Limb (tissue), 2 donors: ENCODE measurements at regions not wholly inside any gene's neighbourhood (a gene's known extent, or its start where the extent isn't known, plus 50 kb on each side); places are given as distances from the start of the nearest gene placed in this dataset.

Source experiments
- DNase-seq, 2 donors: peaks; one replicate each; pipeline ENCODE4 v3.0.0-alpha.2; 2016; ENCODE audit errors: extremely low spot score in 2 of 2

GRCh38 chr5:172569861-172570558 lies 71.1 kb upstream of the NEURL1B start:
- DNase-seq, result no peak

DNA sequence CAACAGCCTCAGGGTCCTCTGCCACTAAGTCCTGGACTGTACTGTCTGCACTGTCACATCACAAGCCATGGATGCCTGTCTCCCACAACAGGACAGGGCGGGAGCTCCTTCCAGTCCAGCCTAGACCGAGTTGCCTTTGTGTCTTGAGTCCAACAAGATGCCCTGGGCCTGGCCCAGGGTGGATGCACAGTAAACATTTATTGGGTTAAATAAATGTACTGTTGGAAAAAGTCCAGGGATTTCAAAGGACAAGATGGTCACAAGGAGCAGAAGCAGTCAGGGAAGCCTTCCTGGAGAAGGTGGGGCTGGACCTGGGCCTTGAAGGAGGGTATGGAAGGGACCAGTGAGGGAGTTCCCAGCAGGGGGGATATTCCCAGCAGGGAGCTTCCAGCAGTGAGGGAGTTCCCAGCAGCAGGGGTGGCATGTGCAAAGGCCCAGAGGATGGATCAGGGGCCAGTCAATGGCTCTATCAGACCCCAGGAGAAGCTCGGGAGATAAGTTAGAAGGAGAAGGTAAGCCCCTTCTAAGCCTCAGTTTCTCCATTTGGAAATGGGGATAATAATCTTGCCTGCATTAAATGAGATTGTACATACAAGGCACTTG lies 72.7 kb upstream of the NEURL1B start:
- no peak for DNase-seq

DNA sequence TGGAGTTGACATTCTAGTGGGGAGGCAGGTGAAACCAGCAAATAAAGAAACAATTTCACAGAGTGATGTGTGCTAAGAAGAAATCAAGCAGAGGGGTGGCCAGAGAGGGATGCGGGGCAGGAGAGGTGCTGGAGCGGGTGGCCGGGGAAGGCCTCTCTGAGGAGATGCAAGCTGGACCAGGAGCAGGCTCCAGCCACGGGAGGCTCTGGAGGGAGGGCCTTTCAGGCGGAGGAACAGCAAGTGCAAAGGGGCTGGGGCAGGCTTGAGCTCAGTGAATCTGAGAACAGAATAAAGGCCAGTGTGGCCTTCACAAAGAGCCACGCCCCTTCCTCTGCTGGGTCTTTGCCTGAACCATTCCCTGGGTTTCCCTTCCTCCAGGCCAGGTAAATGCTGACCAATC lies 73.2 kb upstream of the NEURL1B start:
- no peak for DNase-seq

DNA sequence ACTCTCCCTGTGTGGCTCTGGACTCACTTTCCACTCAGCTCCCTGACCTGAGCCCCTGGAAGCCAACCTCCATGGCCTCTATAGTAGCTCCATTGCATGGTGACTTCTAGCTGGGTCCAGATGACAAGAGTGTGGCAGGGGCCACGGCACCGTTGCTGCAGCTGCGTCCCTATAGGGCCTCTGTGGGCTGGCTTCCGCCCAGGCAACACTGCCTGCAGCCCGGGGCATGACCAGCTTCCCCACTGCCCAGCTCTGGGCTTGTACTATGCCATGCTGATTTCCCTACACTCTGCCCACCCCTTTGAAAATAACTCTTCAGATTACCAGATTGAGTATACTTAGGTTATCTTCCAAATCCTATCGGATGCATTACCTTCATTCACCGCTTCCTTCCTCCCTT lies 73.8 kb upstream of the NEURL1B start:
- DNase-seq, result no peak

DNA sequence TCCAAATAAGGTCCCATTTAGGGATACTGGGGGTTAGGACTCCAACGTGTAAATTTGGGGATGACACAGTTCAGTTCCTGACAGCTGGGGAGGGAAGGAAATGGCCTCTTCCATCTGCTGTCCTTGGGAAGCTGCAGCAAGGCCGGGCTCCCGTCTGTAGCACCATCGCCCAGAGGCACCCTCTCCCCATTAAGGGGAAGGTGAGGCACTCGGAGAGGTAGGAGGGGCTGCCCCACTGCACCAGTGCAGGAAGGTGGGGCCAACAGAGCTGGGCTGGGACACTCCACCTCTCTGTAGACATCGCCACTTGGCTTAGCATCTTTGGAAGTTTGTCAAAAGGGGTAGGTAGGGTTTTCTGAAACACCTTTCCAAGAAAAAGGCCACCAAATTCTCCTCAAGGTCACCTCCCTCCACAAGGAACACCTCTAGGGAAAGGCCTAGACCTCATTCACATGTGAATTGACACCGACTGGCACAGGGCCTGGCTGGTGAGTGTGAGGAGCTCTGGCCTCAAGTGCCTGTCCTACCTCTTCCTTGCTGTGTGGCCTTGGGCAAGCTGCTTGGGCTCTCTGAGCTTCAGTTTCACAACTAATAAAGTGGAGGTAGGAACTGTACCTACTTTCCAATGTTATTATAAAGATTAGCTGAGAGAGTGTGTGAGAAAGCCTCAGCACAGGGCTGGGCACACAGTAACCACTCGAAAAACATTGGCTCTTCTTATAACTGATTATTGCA lies 75.0 kb upstream of the NEURL1B start:
- DNase-seq, result no peak

DNA sequence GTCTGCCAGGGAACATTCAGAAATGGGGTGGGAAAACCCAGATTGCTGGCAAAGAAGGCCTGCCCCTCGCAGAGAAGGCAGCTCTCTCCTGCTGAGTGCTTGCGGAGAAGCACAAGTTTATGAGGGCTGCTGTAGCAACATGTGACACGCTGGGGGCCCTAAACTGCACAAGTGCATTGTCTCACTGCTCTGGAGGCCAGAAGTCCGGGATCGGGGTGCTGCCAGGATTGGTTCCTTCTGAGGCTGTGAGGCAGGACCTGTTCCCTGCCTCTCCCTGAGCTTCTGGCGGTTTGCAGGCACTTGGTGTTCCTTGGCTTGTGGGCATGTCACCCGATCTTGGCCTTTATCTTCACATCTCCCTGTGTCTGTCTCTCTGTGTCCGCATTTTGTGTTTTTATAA lies 75.6 kb upstream of the NEURL1B start:
- no peak for DNase-seq

- DNase-seq, result no peak
Observed at GRCh38 chr5:172564883-172565282, 76.2 kb upstream of the NEURL1B start.

DNA sequence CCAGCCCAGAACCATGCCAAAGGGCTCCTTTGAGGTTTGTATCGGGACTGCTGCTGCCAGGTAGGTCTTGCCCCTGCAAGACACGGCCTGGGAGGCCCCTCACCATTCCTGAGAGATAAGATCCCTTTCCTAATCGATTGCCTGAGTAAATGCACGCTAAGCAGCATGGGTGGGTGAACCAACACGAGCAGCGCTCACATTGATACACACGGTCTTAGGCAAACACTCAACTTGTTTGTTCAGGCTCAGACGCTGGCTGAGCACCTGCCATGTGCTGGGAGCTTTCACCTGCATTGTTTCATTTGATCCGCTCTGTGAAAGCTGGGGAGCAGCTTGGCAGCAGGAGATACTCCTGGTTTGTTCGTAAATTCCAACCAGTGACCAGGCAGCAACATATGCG lies 76.9 kb upstream of the NEURL1B start:
- DNase-seq, result no peak

- DNase-seq, result no peak
Observed at GRCh38 chr5:172562443-172562842, 78.6 kb upstream of the NEURL1B start.

DNA sequence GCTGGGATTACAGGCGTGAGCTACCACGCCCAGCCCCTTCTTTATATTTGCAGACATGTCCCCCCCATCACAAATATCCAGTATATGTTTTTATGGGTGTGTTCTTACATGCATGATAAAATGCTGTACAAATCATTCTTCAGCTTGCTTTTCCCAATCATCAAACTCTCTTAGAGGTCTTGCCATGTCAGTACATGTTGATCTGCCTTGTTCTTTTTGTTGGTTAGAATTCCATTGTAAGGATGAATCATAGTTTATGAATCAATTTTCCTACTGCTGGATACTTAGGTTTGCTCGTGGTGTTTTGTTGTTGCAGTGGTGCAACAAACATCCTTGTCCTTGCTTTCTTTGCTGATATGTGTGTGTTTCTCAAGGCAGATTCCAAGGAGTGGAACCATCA lies 79.9 kb upstream of the NEURL1B start:
- DNase-seq, result no peak

DNA sequence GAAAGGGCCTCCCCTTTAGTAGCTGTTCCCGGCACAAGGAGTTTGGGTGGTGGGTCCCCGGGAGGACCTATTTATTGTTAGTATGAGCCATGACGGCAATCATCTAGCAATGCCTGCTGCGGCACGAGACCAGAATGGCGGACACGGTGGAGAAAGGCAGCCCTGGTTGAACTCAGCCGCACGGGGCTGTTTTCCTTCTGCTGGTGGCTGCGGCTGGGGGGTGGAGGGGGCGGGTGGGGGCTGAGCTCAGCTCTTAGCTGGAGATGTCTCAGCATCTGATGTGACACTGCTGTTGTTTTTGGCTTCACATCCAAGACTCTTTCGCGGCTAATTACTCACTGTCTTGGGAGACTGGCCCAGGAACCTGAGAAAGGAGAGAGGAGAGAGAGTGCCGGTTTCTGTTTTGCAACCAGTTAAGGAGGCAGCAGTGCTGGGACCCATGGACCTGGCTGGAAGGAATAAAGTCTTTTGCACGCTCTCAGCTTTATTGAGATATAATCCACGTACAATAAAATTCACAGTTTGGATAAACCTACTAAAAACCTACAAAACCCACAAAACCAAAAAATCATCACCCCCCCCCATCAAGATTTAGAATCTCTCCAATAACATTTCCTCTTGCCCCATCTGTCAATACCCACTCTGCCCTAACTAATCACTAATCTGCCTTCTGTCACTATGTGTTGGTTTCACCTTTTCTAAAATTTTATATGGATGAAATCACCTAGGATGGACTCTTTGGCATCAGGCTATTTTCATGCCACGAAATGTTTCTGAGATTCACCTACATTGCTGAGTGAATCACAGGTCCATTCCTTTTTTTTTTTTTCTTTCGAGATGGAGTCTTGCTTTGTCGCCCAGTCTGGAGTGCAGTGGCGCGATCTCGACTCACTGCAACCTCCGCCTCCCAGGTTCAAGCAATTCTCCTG lies 81.8 kb upstream of the NEURL1B start:
- peak; percentile 38 to 72 for DNase-seq

- no peak for DNase-seq
Observed at GRCh38 chr5:172558076-172558976, 82.7 kb upstream of the NEURL1B start.

DNA sequence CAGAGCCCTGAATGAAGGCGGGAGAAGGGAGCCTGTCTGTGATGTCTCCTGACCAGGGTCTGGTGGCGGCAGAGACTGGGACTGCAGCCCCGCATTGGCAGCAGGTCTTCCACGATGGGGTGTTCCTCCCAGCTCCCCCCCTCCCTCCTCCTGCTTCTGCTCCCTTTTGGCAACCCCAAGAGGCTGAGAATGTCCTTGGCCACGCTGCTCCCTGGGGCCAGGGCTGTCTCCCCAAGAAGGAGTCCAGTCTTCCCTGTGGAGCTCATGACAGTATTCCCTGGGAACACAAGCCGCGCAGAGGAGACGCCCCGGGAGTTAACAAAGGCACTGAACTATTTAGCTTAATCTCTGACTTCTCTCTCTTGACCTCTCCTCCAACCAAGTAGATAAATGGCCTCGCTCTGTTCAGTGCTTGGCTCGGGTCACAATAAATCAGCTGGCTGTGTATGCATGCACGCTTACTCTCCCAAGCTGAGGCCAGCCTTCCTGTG lies 84.0 kb upstream of the NEURL1B start:
- DNase-seq, result no peak

- no peak for DNase-seq
Observed at GRCh38 chr5:172556262-172556661, 84.8 kb upstream of the NEURL1B start.

DNA sequence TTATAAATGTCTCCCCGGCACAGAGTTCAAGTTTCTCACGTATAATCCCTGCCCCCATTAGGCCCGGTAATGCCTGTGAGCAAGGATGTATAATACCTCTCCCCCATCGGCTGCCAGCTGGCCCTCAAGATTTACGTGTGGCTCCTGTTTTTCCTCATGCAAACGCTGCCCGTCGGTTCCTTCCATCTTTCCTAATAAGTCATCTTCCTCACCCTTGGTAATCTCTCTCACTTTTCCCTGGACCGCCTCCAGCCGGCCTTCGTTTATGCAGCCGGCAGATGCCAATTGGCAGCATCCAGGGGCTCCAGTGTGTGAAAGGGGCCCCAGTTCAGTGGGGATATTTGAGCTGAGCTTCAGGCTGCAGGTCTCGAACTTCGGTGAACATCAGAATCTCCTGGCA lies 86.5 kb upstream of the NEURL1B start:
- no peak for DNase-seq

DNA sequence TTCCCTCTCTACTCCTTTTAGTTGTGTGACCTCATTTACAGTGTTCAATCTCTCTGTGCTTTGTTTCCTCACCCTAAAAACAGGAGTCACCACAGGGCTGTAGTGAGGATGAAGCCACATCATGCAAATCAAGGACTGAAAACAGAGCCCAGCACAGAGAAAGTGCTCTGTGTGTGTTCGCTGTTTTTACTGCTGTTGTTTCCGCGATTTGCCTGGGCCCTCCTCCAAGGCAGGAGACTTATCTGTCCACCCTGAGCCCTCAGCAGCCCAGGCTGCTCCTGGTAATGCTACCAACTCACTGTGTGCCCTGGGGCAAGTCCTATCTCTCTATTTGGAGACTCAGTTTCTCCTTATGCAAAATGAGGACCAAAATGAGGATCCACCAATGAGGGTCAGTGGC lies 87.2 kb upstream of the NEURL1B start:
- no peak for DNase-seq

- DNase-seq, result no peak
Observed at GRCh38 chr5:172553167-172553566, 87.9 kb upstream of the NEURL1B start.

DNA sequence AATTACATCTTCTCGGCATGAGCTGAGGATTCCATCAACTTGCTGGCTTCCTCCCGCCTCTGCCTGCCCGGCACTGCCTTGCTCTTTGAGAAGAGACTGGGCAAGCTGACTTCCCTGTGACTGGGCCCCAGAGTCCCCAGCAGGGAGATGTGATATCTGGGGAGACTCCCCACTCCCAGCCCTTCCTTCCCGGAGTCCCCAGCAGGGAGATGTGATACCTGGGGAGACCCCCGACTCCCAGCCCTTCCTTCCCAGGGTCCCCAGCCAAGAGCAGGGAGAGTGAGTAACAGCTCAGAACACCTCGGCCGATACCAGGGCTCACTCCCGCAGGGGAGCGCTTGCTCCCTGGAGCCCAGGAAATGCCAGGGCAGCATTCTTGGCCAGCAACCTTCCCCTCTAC lies 90.1 kb upstream of the NEURL1B start:
- no peak for DNase-seq

- no peak for DNase-seq
Observed at GRCh38 chr5:172550096-172550765, 90.8 kb upstream of the NEURL1B start.

DNA sequence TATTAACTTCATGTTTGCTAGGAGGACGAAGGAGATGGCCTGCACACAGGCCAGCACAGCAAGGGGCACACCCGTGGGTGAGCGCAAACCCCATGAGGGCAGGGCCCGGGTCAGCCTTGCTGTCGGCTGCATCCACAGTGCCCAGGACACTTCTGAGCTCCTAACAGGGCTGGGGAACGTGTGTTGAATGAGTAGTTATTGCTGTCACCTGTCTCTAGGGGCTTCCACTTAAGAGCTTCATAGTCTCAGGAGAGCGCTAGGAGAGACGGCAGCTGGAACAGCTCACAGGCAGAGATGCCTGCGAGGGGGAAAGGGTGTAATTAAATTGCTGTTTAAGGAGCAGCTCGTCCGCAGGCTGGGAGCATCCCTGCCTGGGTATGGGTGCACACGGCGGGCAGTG lies 91.4 kb upstream of the NEURL1B start:
- no peak for DNase-seq
